Smooth muscle cell (in vitro differentiated cells): ENCODE measurements at regions not wholly inside any gene's neighbourhood (a gene's known extent, or its start where the extent isn't known, plus 50 kb on each side); places are given as distances from the start of the nearest gene placed in this dataset.

Experiments
- DNase-seq: peaks from one replicate; lab custom pipeline; 2025; ENCODE audit not compliant: unreplicated experiment; lab: John Stamatoyannopoulos, UW
- H2AFZ ChIP-seq: fragments of 200-600 bp; sonication (generic); 2 replicates; pipeline ENCODE4 v1.6.0; 2016; ENCODE audit warnings: antibody characterized with exemption, low read depth, mild to moderate bottlenecking
- H3F3A ChIP-seq: fragments of 200-600 bp; sonication (generic); 2 replicates; pipeline ENCODE4 v1.6.0; 2017; ENCODE audit warnings: antibody characterized with exemption, low read depth
- H3K27ac ChIP-seq: fragments of 200-600 bp; sonication (generic); 2 replicates; pipeline ENCODE4 v1.5.1; 2016; ENCODE audit warnings: low read depth, mild to moderate bottlenecking
- H3K27me3 ChIP-seq: fragments of 200-600 bp; sonication (generic); 2 replicates; pipeline ENCODE4 v1.6.1; 2016; ENCODE audit warnings: low read depth, mild to moderate bottlenecking
- H3K36me3 ChIP-seq: fragments of 200-600 bp; sonication (generic); 2 replicates; pipeline ENCODE4 v1.5.1; 2016; ENCODE audit warnings: low read depth
- H3K4me1 ChIP-seq: fragments of 200-600 bp; sonication (generic); 2 replicates; pipeline ENCODE4 v1.5.1; 2016; ENCODE audit warnings: low read depth
- H3K4me2 ChIP-seq: fragments of 200-600 bp; sonication (generic); 2 replicates; pipeline ENCODE4 v1.6.0; 2016; ENCODE audit warnings: mild to moderate bottlenecking
- H3K4me3 ChIP-seq: fragments of 200-600 bp; sonication (generic); 2 replicates; pipeline ENCODE4 v1.5.1; 2016; ENCODE audit warnings: mild to moderate bottlenecking
- H3K79me2 ChIP-seq: fragments of 200-600 bp; sonication (generic); 2 replicates; pipeline ENCODE4 v1.6.0; 2016; ENCODE audit warnings: low read depth, mild to moderate bottlenecking
- H3K9ac ChIP-seq: fragments of 200-600 bp; sonication (generic); 2 replicates; pipeline ENCODE4 v1.6.0; 2016; ENCODE audit warnings: low read depth
- H3K9me3 ChIP-seq: fragments of 200-600 bp; sonication (generic); replicated peaks from 2 replicates; pipeline ENCODE4 v1.5.1; 2016; ENCODE audit warnings: low read depth
- H4K20me1 ChIP-seq: fragments of 200-600 bp; sonication (generic); 2 replicates; pipeline ENCODE4 v1.6.0; 2016; ENCODE audit warnings: low read depth
- CTCF ChIP-seq: fragments of 200-600 bp; sonication (generic); IDR thresholded peaks from 2 replicates; pipeline ENCODE4 v1.5.1; 2017; ENCODE audit warnings: borderline replicate concordance, mild to moderate bottlenecking, antibody characterized with exemption; ENCODE audit not compliant: insufficient read depth, poor library complexity, severe bottlenecking
- WGBS: methylation state at CpG from one replicate; pipeline ENCODE4 v1.1.7; 2016; ENCODE audit warnings: low lambda C conversion rate; 5-methylcytosine and 5-hydroxymethylcytosine counted together

- Histone ChIP-seq H3K27ac (no peak overlapping the region), H3K36me3 (no peaks in the 10 kb centered on the region), H4K20me1 (peaks cover 84% of the 10 kb centered on the region), H3K4me1 (peaks cover 5% of the 10 kb centered on the region), H2AFZ (no peak overlapping the region), H3K4me3 (no peak overlapping the region), H3K79me2 (peaks cover 48% of the 10 kb centered on the region), H3K27me3 (no peaks in the 10 kb centered on the region), H3K9me3 (no peaks in the 10 kb centered on the region), H3K4me2 (no peak overlapping the region), H3F3A (peaks cover under 1% of the 10 kb centered on the region), H3K9ac (no peak overlapping the region)
- 92% methylated on average over 2 of the region's 2 CpGs for WGBS
- TF ChIP-seq CTCF = no peak
- DNase-seq = no peak
These were observed 413.4 kb downstream of the SOX9 start for GRCh38 chr17:72534265-72534664.

- H3K4me2 ChIP-seq = no peak overlapping the region
These were observed 414.0 kb downstream of the SOX9 start for GRCh38 chr17:72534776-72535175.

DNA sequence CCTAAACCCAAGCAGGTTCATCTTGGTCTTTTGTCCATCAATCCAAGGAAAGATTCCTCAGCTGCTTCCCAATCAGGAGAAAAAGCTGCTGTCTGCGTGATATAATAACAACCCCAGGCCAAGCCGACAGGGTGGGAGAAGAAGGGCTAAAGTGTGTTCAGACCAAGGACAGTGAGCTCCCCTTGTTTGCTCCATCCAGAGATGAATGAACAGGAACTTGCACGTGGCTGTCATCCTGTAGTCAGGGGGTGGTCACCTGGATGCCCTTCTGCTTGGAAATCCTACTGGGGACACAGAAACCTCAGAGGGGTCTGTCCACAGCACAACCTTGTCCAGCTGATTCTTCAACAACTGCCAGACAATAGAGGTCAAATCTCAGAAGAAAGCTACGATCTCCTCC, 414.5 kb downstream of the SOX9 start:
- Histone ChIP-seq H2AFZ (no peak overlapping the region), H3K4me3 (no peak overlapping the region), H4K20me1 (peaks cover 81% of the 10 kb centered on the region), H3K36me3 (no peaks in the 10 kb centered on the region), H3K79me2 (peaks cover 40% of the 10 kb centered on the region), H3K4me2 (no peak overlapping the region), H3K27me3 (no peaks in the 10 kb centered on the region), H3K9me3 (no peaks in the 10 kb centered on the region), H3K27ac (no peak overlapping the region), H3F3A (peaks cover 8% of the 10 kb centered on the region), H3K9ac (no peak overlapping the region), H3K4me1 (peaks cover 14% of the 10 kb centered on the region)
- WGBS = 92% methylated on average over 4 of the region's 4 CpGs
- no peak for TF ChIP-seq CTCF
- no peak for DNase-seq

More at GRCh38 chr17:72534776-72535175, 414.0 kb downstream of the SOX9 start:
- H2AFZ ChIP-seq = no peak overlapping the region
- no peak overlapping the region for H3K9ac ChIP-seq
- 94% methylated on average over 3 of the region's 3 CpGs for WGBS
- TF ChIP-seq CTCF = no peak
- peaks cover 84% of the 10 kb centered on the region for H4K20me1 ChIP-seq
- no peaks in the 10 kb centered on the region for H3K36me3 ChIP-seq
- peaks cover 10% of the 10 kb centered on the region for H3K4me1 ChIP-seq
- no peaks in the 10 kb centered on the region for H3K27me3 ChIP-seq
- H3K9me3 ChIP-seq = no peaks in the 10 kb centered on the region
- H3F3A ChIP-seq = peaks cover 5% of the 10 kb centered on the region
- H3K79me2 ChIP-seq = peaks cover 43% of the 10 kb centered on the region
- DNase-seq = no peak
- H3K27ac ChIP-seq = no peak overlapping the region
- no peak overlapping the region for H3K4me3 ChIP-seq

DNA sequence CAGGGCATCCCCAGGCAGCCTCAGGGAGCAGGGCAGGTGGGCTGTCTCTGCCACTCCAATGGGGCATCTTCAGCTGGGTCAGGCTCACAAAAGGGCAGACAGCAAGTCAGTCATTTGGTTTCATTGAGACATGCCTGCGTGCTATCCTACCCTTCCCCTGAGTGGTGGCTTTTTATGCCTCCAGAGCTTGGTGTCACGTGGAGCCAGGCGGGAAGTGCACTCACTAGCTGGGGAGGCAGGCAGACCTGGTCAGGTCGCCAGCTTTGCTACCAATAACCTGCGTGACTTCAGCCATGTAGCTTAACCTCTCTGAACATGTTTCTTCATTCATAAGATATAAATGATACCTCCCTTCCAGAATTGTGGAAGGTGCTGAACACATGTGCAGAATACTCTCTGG, 415.0 kb downstream of the SOX9 start:
- DNase-seq = no peak
- peaks cover 81% of the 10 kb centered on the region for H4K20me1 ChIP-seq
- whole genome bisulfite sequencing = 92% methylated on average over 5 of the region's 5 CpGs

More for the DNA sequence above, 415.0 kb downstream of the SOX9 start:
- Histone ChIP-seq H2AFZ (no peak overlapping the region), H3K27me3 (no peaks in the 10 kb centered on the region), H3K4me2 (no peak overlapping the region), H3K9me3 (no peaks in the 10 kb centered on the region), H3K79me2 (peaks cover 37% of the 10 kb centered on the region), H3K36me3 (no peaks in the 10 kb centered on the region), H3K4me1 (peaks cover 14% of the 10 kb centered on the region), H3K9ac (no peak overlapping the region), H3K4me3 (no peak overlapping the region), H3F3A (peaks cover 8% of the 10 kb centered on the region), H3K27ac (no peak overlapping the region)
- TF ChIP-seq CTCF = no peak
